22Rv1 (cell line): ENCODE measurements at regions not wholly inside any gene's neighbourhood (a gene's known extent, or its start where the extent isn't known, plus 50 kb on each side); places are given as distances from the start of the nearest gene placed in this dataset.

Experiments used
- ZFX ChIP-seq: fragments of 450-650 bp; IDR thresholded peaks from 2 replicates; pipeline ENCODE4 v1.6.1; 2017; ENCODE audit warnings: antibody characterized with exemption, borderline replicate concordance
- TF ChIP-seq, protein P1 (sequence below): fragments of 450-650 bp; IDR thresholded peaks from 2 replicates; pipeline ENCODE4 v1.5.1; 2017; ENCODE audit warnings: mild to moderate bottlenecking

DNA sequence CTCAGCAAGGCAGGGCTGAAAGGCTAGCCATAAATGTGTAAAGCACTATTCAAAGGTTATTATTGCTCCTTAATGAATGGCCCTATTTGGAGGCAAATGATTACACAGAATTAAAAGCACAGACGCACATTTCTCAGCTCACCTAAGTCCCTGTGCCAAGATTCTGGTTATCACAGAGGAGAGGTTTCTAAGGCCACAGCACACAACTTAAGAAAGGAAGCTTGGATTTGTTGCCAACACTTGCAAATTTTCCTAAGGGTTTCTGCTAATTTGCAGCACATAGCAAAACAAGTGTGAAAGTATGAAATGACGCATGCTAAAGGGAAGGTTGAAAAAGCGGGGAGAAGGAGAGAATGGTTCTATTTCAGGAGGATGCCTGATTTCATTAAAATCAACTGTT, 834.1 kb upstream of the C9orf72 start:
- TF ChIP-seq, protein P1, sequence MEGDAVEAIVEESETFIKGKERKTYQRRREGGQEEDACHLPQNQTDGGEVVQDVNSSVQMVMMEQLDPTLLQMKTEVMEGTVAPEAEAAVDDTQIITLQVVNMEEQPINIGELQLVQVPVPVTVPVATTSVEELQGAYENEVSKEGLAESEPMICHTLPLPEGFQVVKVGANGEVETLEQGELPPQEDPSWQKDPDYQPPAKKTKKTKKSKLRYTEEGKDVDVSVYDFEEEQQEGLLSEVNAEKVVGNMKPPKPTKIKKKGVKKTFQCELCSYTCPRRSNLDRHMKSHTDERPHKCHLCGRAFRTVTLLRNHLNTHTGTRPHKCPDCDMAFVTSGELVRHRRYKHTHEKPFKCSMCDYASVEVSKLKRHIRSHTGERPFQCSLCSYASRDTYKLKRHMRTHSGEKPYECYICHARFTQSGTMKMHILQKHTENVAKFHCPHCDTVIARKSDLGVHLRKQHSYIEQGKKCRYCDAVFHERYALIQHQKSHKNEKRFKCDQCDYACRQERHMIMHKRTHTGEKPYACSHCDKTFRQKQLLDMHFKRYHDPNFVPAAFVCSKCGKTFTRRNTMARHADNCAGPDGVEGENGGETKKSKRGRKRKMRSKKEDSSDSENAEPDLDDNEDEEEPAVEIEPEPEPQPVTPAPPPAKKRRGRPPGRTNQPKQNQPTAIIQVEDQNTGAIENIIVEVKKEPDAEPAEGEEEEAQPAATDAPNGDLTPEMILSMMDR, result no peak
- TF ChIP-seq ZFX, result no peak
